ENCODE measurements at regions not wholly inside any gene's neighbourhood (a gene's known extent, or its start where the extent isn't known, plus 50 kb on each side); places are given as distances from the start of the nearest gene placed in this dataset.

DNA sequence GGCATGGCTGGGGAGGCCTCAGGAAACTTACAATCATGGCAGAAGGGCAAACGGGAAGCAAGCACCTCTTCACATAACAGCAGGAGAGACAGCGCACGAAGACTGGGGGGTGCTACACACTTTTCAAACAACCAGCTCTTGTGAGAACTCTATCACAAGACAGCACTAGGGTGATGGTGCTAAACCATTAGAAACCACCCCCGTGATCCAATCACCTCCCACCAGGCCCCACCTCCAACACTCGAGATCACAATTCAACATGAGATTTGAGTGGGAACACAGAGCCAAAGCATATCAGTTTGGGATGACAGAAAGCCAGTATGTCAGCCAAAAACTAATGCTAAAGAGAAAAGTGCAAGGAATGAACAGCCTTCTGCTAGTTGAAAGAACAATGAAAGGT lies 309.8 kb upstream of the CCDC54 start:
- TF ChIP-seq ZNF274 (IDR thresholded peaks at IDR 0.05; ENCODE audit: low read depth, low read length) (no peak), YY1 (IDR thresholded peaks at IDR 0.05; ENCODE audit: insufficient read depth, insufficient read length) (no peak), SUZ12 (IDR thresholded peaks at IDR 0.05; ENCODE audit: extremely low read depth, insufficient read depth, insufficient read length) (no peak)
